ENCODE measurements at regions not wholly inside any gene's neighbourhood (a gene's known extent, or its start where the extent isn't known, plus 50 kb on each side); places are given as distances from the start of the nearest gene placed in this dataset.

DNA sequence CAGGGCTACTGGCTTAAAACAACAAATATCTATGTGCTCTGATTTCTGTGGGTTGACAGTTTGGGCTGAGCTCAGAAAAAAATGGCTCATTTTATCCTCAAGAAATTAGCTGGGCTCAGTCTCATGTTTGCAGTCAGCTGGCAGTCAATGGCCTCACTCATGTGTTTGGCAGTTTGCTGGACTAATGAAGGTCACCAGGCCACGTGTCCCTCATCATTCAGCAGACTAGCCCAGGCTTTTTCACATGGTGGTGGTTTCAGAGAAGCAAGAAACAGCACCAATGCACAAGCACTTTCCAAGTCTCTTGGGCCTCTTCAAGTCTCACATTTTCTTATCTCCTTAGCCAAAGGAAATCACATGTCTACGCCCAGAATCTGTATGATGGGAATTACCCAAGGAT, 478.3 kb upstream of the PPP2R3A start:
- Histone ChIP-seq H3F3A (ENCODE audit: low read depth) (no peaks in the 10 kb centered on the region), H3K36me3 (ENCODE audit: insufficient read depth, low read length) (no peaks in the 10 kb centered on the region), H3K9ac (ENCODE audit: low read depth, low read length, poor library complexity, severe bottlenecking) (no peak overlapping the region), H3K4me3 (ENCODE audit: low read length, poor library complexity, severe bottlenecking) (no peak overlapping the region), H3K79me2 (ENCODE audit: insufficient read depth, low read length) (no peaks in the 10 kb centered on the region), H3K4me2 (ENCODE audit: low read depth, low read length, poor library complexity, severe bottlenecking) (no peak overlapping the region), H2AFZ (ENCODE audit: low read length) (no peak overlapping the region), H3K27me3 (ENCODE audit: insufficient read depth, low read length, poor library complexity, severe bottlenecking) (no peaks in the 10 kb centered on the region), H3K9me3 (ENCODE audit: insufficient read depth, low read depth, low read length) (no peaks in the 10 kb centered on the region), H3K9me2 (replicated peaks; ENCODE audit: low read depth, low read length) (no peaks in the 10 kb centered on the region), H4K20me1 (ENCODE audit: insufficient read depth, low read length, poor library complexity, severe bottlenecking) (no peaks in the 10 kb centered on the region), H3K4me1 (ENCODE audit: insufficient read depth, low read length, poor library complexity, severe bottlenecking) (no peaks in the 10 kb centered on the region)
- no peak for TF ChIP-seq CTCF (conservative IDR thresholded peaks at IDR 0.05; ENCODE audit: low read length)
- no peak for TF ChIP-seq EZH2phosphoT487 (IDR thresholded peaks at IDR 0.05; ENCODE audit: borderline replicate concordance)

DNA sequence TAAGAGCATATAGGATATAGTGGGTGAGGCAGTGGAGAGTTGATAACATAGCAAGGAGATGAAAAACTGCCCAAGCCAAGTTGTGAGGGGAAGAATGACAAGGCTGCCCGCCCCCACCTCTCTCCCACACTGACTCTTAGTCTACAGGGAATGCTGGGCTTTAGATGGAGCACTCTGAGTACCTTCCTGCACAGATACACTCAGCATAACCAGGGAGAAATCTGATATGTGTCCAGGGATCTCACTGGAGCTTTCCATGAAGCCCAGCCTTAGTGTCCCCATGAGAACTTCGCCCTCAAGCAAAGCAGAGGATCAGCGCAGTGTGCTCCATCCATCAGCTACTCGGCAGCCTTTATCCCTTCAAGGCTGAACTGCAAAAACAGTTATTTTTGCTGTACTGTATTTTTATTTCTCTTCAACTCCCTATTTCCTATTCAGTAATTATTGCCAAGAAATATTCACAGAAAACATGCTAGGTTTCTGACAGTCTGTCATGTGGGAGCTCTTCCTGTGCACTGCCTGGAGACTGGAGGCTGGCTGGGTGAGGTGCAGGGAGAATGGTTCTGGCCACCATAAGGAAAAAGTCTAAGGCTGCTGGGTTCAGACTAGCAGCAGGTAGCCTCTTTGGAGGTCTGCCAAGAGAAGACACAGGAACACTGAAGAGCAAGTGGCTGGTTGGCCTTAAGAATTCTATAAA, 475.2 kb upstream of the PPP2R3A start:
- H3K27me3 ChIP-seq (ENCODE audit: insufficient read depth, low read length, poor library complexity, severe bottlenecking): no peaks in the 10 kb centered on the region
- no peak overlapping the region for H3K9ac ChIP-seq (ENCODE audit: low read depth, low read length, poor library complexity, severe bottlenecking)
- TF ChIP-seq EZH2phosphoT487 (IDR thresholded peaks at IDR 0.05; ENCODE audit: borderline replicate concordance) (no peak), CTCF (conservative IDR thresholded peaks at IDR 0.05; ENCODE audit: low read length) (no peak)
- H3K4me2 ChIP-seq (ENCODE audit: low read depth, low read length, poor library complexity, severe bottlenecking): no peak overlapping the region
- H3K79me2 ChIP-seq (ENCODE audit: insufficient read depth, low read length): no peaks in the 10 kb centered on the region
- H3K4me3 ChIP-seq (ENCODE audit: low read length, poor library complexity, severe bottlenecking): no peak overlapping the region
- H2AFZ ChIP-seq (ENCODE audit: low read length): no peak overlapping the region
- H3K36me3 ChIP-seq (ENCODE audit: insufficient read depth, low read length): no peaks in the 10 kb centered on the region
- no peaks in the 10 kb centered on the region for H3K4me1 ChIP-seq (ENCODE audit: insufficient read depth, low read length, poor library complexity, severe bottlenecking)
- H3K9me3 ChIP-seq (ENCODE audit: insufficient read depth, low read depth, low read length): no peaks in the 10 kb centered on the region
- H3K9me2 ChIP-seq (replicated peaks; ENCODE audit: low read depth, low read length): no peaks in the 10 kb centered on the region
- no peaks in the 10 kb centered on the region for H4K20me1 ChIP-seq (ENCODE audit: insufficient read depth, low read length, poor library complexity, severe bottlenecking)
- H3F3A ChIP-seq (ENCODE audit: low read depth): no peaks in the 10 kb centered on the region

- Histone ChIP-seq H4K20me1 (ENCODE audit: insufficient read depth, low read length, poor library complexity, severe bottlenecking) (no peaks in the 10 kb centered on the region), H3K9me2 (replicated peaks; ENCODE audit: low read depth, low read length) (no peaks in the 10 kb centered on the region), H3K4me1 (ENCODE audit: insufficient read depth, low read length, poor library complexity, severe bottlenecking) (no peaks in the 10 kb centered on the region), H3K4me3 (ENCODE audit: low read length, poor library complexity, severe bottlenecking) (no peak overlapping the region), H3K79me2 (ENCODE audit: insufficient read depth, low read length) (no peaks in the 10 kb centered on the region), H3F3A (ENCODE audit: low read depth) (no peaks in the 10 kb centered on the region), H2AFZ (ENCODE audit: low read length) (no peak overlapping the region), H3K9me3 (ENCODE audit: insufficient read depth, low read depth, low read length) (no peaks in the 10 kb centered on the region), H3K27me3 (ENCODE audit: insufficient read depth, low read length, poor library complexity, severe bottlenecking) (no peaks in the 10 kb centered on the region), H3K36me3 (ENCODE audit: insufficient read depth, low read length) (no peaks in the 10 kb centered on the region), H3K9ac (ENCODE audit: low read depth, low read length, poor library complexity, severe bottlenecking) (no peak overlapping the region), H3K4me2 (ENCODE audit: low read depth, low read length, poor library complexity, severe bottlenecking) (no peak overlapping the region)
- TF ChIP-seq CTCF (conservative IDR thresholded peaks at IDR 0.05; ENCODE audit: low read length): no peak
- TF ChIP-seq EZH2phosphoT487 (IDR thresholded peaks at IDR 0.05; ENCODE audit: borderline replicate concordance): no peak
Measured at GRCh38 chr3:135491491-135492205, 473.9 kb upstream of the PPP2R3A start.

Measured in Loucy (cell line).